ENCODE measurements at regions not wholly inside any gene's neighbourhood (a gene's known extent, or its start where the extent isn't known, plus 50 kb on each side); places are given as distances from the start of the nearest gene placed in this dataset.

GRCh38 chr1:56248138-56248537 is 331.2 kb downstream of the PLPP3 start:
- no peak for TF ChIP-seq ELK4 (CRISPR knock-in tag; IDR thresholded peaks at IDR 0.05; ENCODE audit: borderline replicate concordance)
- TF ChIP-seq HNRNPH1 (optimal IDR thresholded peaks at IDR 0.05; ENCODE audit: low read depth, low read length) = no peak
- no peak for TF ChIP-seq RFXAP (CRISPR knock-in tag; IDR thresholded peaks at IDR 0.05; ENCODE audit: borderline replicate concordance)
- no peak for TF ChIP-seq STAG1 (CRISPR knock-in tag; IDR thresholded peaks at IDR 0.05)
- TF ChIP-seq DMAP1 (CRISPR knock-in tag; IDR thresholded peaks at IDR 0.05) = no peak
